Stimulated activated CD4-positive, alpha-beta T cell treated with anti-CD3 and anti-CD28 coated beads, Interleukin-4, amount 100 ng/mL, for 4 hours (primary cell): ENCODE measurements at regions not wholly inside any gene's neighbourhood (a gene's known extent, or its start where the extent isn't known, plus 50 kb on each side); places are given as distances from the start of the nearest gene placed in this dataset.
"Not testable (repeated sequence)": the region's sequence is repeated elsewhere in the genome, so short reads cannot be mapped to it uniquely, and the experiment has no call there.

Source experiments
- DNase-seq, 2 experiments: peaks; one replicate each; pipeline ENCODE4 v3.0.0-alpha.2; 2020

GRCh38 chr5:159456722-159457465, 126.6 kb upstream of the IL12B start:
- DNase-seq: peak; percentile 24 to 65

- DNase-seq: no peak
These were observed 128.0 kb upstream of the IL12B start for GRCh38 chr5:159458217-159458711.

DNA sequence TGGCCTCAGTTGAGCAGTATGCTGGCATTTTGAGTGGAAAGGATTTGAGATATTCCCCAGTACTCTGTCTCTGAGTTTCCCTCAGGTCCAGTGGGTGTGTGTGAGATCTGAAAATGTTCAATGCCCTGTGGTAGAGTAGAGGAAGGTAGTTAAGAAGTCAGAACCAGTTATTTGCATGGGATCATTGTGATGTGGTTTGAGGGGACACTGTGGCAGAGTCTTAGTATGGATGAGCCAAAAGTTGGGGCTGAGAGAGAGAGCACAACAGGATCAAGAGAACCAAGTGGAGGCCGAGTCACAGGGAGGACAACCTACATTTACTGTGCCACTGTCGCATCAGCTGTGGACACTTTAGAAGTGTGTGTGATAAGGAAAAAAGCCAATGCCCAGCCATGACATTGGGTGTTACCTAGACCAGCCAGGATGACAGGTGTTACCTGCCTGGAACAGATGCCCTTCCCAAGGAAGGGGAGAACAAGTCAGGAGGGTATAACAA, 128.9 kb upstream of the IL12B start:
- no peak for DNase-seq

GRCh38 chr5:159459951-159460538, 129.8 kb upstream of the IL12B start:
- no peak for DNase-seq

- no peak for DNase-seq
These were observed 133.5 kb upstream of the IL12B start for GRCh38 chr5:159463590-159464321.

GRCh38 chr5:159465604-159466003, 135.3 kb upstream of the IL12B start:
- no peak for DNase-seq

GRCh38 chr5:159467666-159468065, 137.4 kb upstream of the IL12B start:
- no peak for DNase-seq

DNA sequence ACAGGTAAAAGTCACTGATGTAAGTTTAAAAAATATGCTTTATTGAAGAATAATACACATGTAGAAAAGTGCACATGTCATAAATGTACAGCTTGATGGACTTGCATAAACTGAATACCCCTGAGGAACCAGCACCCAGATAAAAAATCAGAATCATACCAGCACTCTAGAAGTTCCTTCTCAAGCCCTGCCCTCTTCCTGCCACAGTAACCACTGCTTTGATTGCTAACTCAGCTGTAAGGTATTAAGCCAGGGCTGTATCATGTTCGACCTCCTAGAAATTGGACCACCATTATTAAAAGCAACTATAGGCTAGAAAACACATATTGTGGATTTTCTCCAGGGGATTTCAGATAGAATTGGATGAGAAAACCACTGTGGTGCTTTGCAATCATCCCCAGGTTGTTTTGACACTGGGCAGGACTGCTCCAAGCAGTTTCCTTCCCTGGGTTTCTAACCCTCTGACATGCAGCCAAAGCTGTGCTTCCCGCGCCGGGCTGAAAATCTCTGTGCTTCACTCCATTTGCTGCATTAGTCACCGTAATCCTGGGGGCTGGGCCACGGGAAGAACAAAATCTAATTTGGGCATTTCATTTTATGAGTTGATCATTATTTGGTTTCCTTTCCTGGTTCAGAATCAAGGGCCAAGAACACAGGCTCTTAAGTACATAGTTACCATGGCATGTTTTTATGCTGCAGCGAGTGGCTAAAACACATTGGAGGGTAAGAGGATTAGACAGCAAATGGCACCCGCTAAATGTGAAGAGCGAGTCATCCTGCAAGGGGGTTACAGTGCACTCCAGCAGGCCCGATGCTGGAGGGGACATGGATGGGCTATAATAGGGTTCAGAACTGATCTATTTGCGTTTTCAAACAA, 139.4 kb upstream of the IL12B start:
- DNase-seq: no peak

GRCh38 chr5:159471904-159472303, 141.6 kb upstream of the IL12B start:
- no peak for DNase-seq

DNA sequence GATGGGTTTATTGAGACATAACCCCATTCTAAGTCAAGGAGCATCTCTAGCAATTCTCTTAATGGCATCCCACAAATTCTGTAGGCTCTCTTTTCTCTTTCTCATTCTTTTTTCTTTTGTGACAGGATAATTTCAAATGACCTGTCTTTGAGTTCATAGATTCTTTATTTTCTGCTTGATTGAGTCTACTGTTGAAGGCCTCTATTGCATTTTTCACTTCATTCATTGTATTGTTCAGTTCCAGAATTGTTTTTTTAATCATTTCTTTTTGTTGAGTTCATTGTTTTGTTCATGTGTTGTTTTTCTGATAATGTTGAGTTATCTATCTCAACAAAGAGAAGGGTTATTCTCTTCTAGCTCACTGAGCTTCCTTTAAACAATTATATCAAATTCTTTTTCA, 144.7 kb upstream of the IL12B start:
- DNase-seq: no peak

DNA sequence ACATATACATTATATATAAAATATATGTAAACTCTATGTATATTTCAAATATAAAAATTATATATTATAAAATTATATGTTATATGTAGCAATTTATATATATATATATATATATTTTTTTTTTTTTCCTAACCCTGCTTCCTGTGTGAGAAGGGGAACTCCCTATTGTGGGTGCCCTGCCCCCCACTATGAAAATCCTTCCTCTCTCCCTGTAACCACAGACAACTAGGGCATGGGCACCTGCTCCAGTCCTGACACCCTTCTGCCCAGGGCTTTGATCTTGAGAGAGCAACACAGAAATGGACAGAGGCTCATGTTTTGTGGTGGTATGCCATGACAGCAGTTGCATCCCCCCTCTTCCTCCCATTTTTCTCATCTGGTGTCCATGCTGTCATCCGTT, 148.7 kb upstream of the IL12B start:
- DNase-seq: no peak

- DNase-seq: no peak
These were observed 150.6 kb upstream of the IL12B start for GRCh38 chr5:159480849-159481248.

DNA sequence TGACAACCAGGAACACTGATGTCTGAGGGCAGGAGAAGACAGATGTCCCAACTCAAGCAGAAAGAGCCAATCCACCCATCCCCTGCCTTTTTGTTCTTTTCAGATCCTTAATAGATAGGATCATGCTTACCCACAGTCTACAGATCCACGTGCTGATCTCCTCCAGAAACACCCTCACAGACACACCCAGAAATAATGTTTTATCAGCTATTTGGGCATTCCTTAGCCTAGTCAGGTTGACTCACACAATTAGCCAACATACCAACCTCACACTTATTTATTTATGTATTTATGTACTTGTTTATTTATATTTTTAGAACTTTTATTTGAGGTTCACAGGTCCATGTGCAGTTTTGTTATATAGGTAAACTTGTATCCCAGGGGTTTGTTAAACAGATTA, 151.5 kb upstream of the IL12B start:
- DNase-seq: no peak

GRCh38 chr5:159486836-159487235, 156.5 kb upstream of the IL12B start:
- no peak for DNase-seq

DNA sequence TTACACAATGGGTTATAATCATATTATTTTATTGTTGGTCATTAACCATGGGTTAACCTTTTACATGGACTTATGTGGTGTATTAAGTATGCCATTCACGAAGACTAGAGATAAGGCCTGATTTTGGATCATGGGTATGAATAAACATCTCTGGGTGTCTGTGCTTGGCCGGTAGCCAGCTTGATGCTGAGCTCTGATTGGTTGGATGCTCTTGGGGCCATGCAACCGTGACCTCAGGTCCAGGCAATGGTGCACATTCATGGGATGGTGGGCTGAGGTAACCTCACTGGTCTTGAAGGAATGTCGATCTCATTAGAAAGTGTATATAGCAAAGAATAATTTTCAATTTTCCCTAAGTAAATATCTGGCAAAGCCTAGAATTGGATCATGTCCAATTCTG, 158.2 kb upstream of the IL12B start:
- no peak for DNase-seq

- DNase-seq: no peak
These were observed 159.5 kb upstream of the IL12B start for GRCh38 chr5:159489779-159490178.

DNA sequence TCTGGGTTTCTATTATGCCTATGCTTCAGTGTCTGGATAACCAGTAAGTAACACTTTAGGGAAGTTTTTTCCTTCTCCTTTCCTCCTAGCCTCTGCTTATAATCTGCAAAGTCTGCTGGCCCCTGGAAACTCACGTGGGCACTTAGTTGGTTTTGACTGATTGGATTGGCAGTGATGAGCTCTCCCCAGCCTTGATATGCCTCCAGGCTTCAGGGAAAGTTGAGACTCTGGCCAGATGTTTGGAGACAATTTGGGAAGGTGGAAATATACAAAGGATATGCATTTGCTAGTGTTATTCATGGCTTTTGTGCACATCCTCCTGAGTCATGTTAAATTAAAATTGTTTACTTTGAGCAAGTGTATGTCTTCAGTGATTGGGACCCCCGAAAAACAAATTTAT, 160.2 kb upstream of the IL12B start:
- DNase-seq: no peak

GRCh38 chr5:159493696-159494095, 163.4 kb upstream of the IL12B start:
- no peak for DNase-seq

GRCh38 chr5:159496773-159497172, 166.5 kb upstream of the IL12B start:
- no peak for DNase-seq

DNA sequence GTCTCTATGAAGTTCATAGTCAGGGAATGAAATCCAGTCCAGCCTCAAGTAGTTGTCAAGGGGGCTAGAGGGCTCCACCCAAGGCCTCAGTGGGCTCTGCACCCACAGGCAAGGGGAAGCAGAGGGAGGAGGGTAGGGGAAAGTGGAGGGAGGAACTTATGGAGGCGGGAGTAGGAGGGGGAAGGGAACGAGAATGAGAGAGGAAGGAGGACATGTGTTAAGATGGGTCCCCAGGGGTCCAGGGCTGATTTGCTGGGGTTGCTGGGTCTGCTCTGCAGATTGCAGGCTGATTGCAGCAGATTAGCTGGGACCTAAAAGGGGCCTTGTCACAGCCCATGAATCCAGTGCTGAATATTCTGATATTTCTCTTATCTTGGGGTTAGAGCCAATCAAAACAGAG, 166.9 kb upstream of the IL12B start:
- DNase-seq: no peak

DNA sequence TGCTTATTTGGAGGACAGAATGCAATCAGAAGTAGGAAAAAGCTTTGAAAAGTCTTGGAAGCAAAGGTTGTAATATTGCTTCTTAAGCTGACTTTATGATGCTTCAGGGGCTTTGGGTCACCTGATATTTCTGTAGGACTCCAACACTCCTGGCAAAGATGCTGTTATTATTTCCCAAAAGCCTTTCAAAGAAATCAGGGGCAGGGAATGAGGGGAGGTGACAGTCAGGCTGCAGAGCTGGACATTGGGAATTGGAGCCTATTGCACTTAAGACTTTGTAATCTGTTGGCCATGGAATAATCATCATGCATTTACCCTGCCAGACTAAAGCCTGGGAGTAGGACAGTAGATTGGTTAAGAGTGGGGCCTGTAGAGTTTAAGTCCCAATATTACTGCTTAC, 168.3 kb upstream of the IL12B start:
- no peak for DNase-seq

- not testable (repeated sequence) for DNase-seq
These were observed 171.8 kb upstream of the IL12B start for GRCh38 chr5:159502116-159502515.

DNA sequence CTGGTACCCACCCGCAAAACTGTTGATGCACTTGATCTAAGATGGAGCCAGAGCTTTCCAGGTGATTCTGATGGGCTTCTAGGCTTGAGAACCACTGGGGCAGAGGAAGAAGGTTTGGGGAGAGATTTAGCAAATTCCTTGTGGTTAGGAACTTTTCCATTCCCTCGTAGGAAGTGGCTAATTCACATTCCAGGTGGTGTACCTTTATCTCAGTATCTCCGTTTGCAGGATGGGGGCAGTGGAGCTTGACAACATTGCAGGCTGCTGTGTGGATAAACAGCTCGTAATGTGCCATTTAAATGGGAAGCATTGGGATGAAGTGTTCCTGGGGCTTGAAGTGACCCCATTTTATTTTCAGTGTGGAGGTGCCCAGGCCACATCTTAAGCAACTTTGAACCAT, 172.9 kb upstream of the IL12B start:
- DNase-seq: no peak
